GM21526 (cell line): ENCODE measurements at regions not wholly inside any gene's neighbourhood (a gene's known extent, or its start where the extent isn't known, plus 50 kb on each side); places are given as distances from the start of the nearest gene placed in this dataset.

Experiments used
- ATAC-seq: cut with Tn5 transposase; IDR thresholded peaks from one replicate; pipeline ENCODE4 v1.9.1; 2021; ENCODE audit warnings: moderate library complexity; ENCODE audit not compliant: unreplicated experiment, low FRiP score

- ATAC-seq: no peak
These were observed 119.5 kb upstream of the RTL1 start for GRCh38 chr14:101022916-101023435.

- ATAC-seq: no peak
These were observed 121.2 kb upstream of the RTL1 start for GRCh38 chr14:101024686-101025085.

GRCh38 chr14:101025131-101025530 is 121.6 kb upstream of the RTL1 start:
- no peak for ATAC-seq

- no peak for ATAC-seq
These were observed 122.2 kb upstream of the RTL1 start for GRCh38 chr14:101025696-101026095.

- ATAC-seq: no peak
These were observed 122.8 kb upstream of the RTL1 start for GRCh38 chr14:101026341-101026740.

GRCh38 chr14:101027291-101027690 is 123.8 kb upstream of the RTL1 start:
- no peak for ATAC-seq

- ATAC-seq: no peak
These were observed 124.4 kb upstream of the RTL1 start for GRCh38 chr14:101027966-101028365.

- ATAC-seq: no peak
These were observed 125.6 kb upstream of the RTL1 start for GRCh38 chr14:101028971-101029667.

GRCh38 chr14:101029668-101030290 is 126.3 kb upstream of the RTL1 start:
- ATAC-seq: no peak

- no peak for ATAC-seq
These were observed 127.1 kb upstream of the RTL1 start for GRCh38 chr14:101030586-101030985.

GRCh38 chr14:101031186-101031585 is 127.7 kb upstream of the RTL1 start:
- no peak for ATAC-seq

- ATAC-seq: no peak
These were observed 128.2 kb upstream of the RTL1 start for GRCh38 chr14:101031721-101032120.

GRCh38 chr14:101032433-101032832 is 128.9 kb upstream of the RTL1 start:
- ATAC-seq: no peak

GRCh38 chr14:101033006-101033405 is 129.5 kb upstream of the RTL1 start:
- no peak for ATAC-seq

GRCh38 chr14:101033446-101034165 is 130.1 kb upstream of the RTL1 start:
- no peak for ATAC-seq

- ATAC-seq: no peak
These were observed 131.5 kb upstream of the RTL1 start for GRCh38 chr14:101034986-101035385.

GRCh38 chr14:101035466-101036225 is 132.1 kb upstream of the RTL1 start:
- ATAC-seq: no peak

GRCh38 chr14:101037021-101037817 is 133.7 kb upstream of the RTL1 start:
- ATAC-seq: no peak

GRCh38 chr14:101039031-101039754 is 135.7 kb upstream of the RTL1 start:
- no peak for ATAC-seq
